H9 (cell line): ENCODE measurements at regions not wholly inside any gene's neighbourhood (a gene's known extent, or its start where the extent isn't known, plus 50 kb on each side); places are given as distances from the start of the nearest gene placed in this dataset.

Experiments
- DNase-seq: peaks from one replicate; pipeline ENCODE4 v3.0.0-alpha.2; 2017
- H2AFZ ChIP-seq: one replicate; pipeline ENCODE4 v1.6.1; 2013; ENCODE audit warnings: mild to moderate bottlenecking, low read length, control low read depth, moderate library complexity
- H2AK5ac ChIP-seq: 2 replicates; pipeline ENCODE4 v1.6.1; 2013; ENCODE audit warnings: low read length, control low read depth, mixed read lengths; ENCODE audit not compliant: insufficient read length
- H2BK120ac ChIP-seq: one replicate; pipeline ENCODE4 v1.6.1; 2013; ENCODE audit warnings: low read depth, mild to moderate bottlenecking, low read length, control low read depth, inconsistent platforms; ENCODE audit not compliant: poor library complexity, severe bottlenecking
- H2BK12ac ChIP-seq: 2 replicates; pipeline ENCODE4 v1.6.1; 2013; ENCODE audit warnings: low read length, control low read depth, mixed read lengths, low read depth; ENCODE audit not compliant: insufficient read length
- H2BK15ac ChIP-seq: 2 replicates; pipeline ENCODE4 v1.6.1; 2013; ENCODE audit warnings: low read depth, low read length, control low read depth
- H2BK20ac ChIP-seq: one replicate; pipeline ENCODE4 v1.6.1; 2013; ENCODE audit warnings: low read depth, mild to moderate bottlenecking, low read length, control low read depth, inconsistent platforms; ENCODE audit not compliant: poor library complexity, severe bottlenecking
- H2BK5ac ChIP-seq: 2 replicates; pipeline ENCODE4 v1.6.1; 2013; ENCODE audit warnings: low read length, control low read depth, mixed read lengths; ENCODE audit not compliant: insufficient read length
- H3K14ac ChIP-seq: 2 replicates; pipeline ENCODE4 v1.6.1; 2013; ENCODE audit warnings: low read length, control low read depth; ENCODE audit not compliant: insufficient read depth
- H3K18ac ChIP-seq: 2 replicates; pipeline ENCODE4 v1.6.1; 2013; ENCODE audit warnings: low read depth, mild to moderate bottlenecking, mixed read lengths, low read length, control low read depth; ENCODE audit not compliant: insufficient read length
- H3K23ac ChIP-seq: 2 replicates; pipeline ENCODE4 v1.6.1; 2013; ENCODE audit warnings: low read length, control low read depth, mixed read lengths, low read depth; ENCODE audit not compliant: insufficient read length
- H3K23me2 ChIP-seq: 2 replicates; pipeline ENCODE4 v1.6.1; 2013; ENCODE audit warnings: low read depth, mild to moderate bottlenecking, mixed read lengths, low read length, control low read depth; ENCODE audit not compliant: insufficient read length, poor library complexity, severe bottlenecking
- H3K27ac ChIP-seq: 2 replicates; pipeline ENCODE4 v1.5.1; 2013; ENCODE audit warnings: low read length, control low read depth, mixed read lengths, low read depth; ENCODE audit not compliant: insufficient read length
- H3K27me3 ChIP-seq: 2 replicates; pipeline ENCODE4 v1.6.1; 2013; ENCODE audit warnings: low read length, control low read depth, inconsistent platforms; ENCODE audit not compliant: insufficient read depth
- H3K4ac ChIP-seq: 2 replicates; pipeline ENCODE4 v1.6.1; 2013; ENCODE audit warnings: low read depth, mild to moderate bottlenecking, control low read depth, inconsistent platforms, low read length, moderate library complexity
- H3K4me1 ChIP-seq: 2 replicates; pipeline ENCODE4 v1.6.1; 2013; ENCODE audit warnings: low read length, control low read depth, inconsistent platforms; ENCODE audit not compliant: insufficient read depth
- H3K4me2 ChIP-seq: 2 replicates; pipeline ENCODE4 v1.6.1; 2013; ENCODE audit warnings: low read length, control low read depth, mixed read lengths; ENCODE audit not compliant: insufficient read length, insufficient read depth
- H3K56ac ChIP-seq: 2 replicates; pipeline ENCODE4 v1.6.1; 2013; ENCODE audit warnings: low read depth, mild to moderate bottlenecking, mixed read lengths, low read length, control low read depth; ENCODE audit not compliant: insufficient read length
- H3K79me1 ChIP-seq: 2 replicates; pipeline ENCODE4 v1.6.1; 2013; ENCODE audit warnings: low read depth, mild to moderate bottlenecking, moderate library complexity, low read length, control low read depth, inconsistent platforms; ENCODE audit not compliant: insufficient read depth, poor library complexity, severe bottlenecking
- H3K79me2 ChIP-seq: 2 replicates; pipeline ENCODE4 v1.6.1; 2013; ENCODE audit warnings: low read length, control low read depth, inconsistent platforms; ENCODE audit not compliant: insufficient read depth
- H3K9ac ChIP-seq: 2 replicates; pipeline ENCODE4 v1.6.1; 2013; ENCODE audit warnings: low read length, control low read depth, mixed read lengths; ENCODE audit not compliant: insufficient read length; ENCODE audit errors: extremely low read depth
- H3K9me3 ChIP-seq: one replicate; pipeline ENCODE4 v1.6.1; 2013; ENCODE audit warnings: low read depth, low read length, inconsistent platforms; ENCODE audit not compliant: control insufficient read depth
- H3T11ph ChIP-seq: one replicate; pipeline ENCODE4 v1.6.1; 2013; ENCODE audit warnings: mild to moderate bottlenecking, low read length, control low read depth, inconsistent platforms
- H4K20me1 ChIP-seq: one replicate; pipeline ENCODE4 v1.6.1; 2013; ENCODE audit not compliant: control insufficient read depth, insufficient read length, insufficient read depth
- H4K5ac ChIP-seq: 2 replicates; pipeline ENCODE4 v1.6.1; 2013; ENCODE audit warnings: low read depth, mild to moderate bottlenecking, mixed read lengths, low read length, control low read depth; ENCODE audit not compliant: insufficient read length
- H4K8ac ChIP-seq: replicated peaks from 2 replicates; pipeline ENCODE4 v1.6.1; 2013; ENCODE audit warnings: low read length, control low read depth, mixed read lengths, low read depth; ENCODE audit not compliant: insufficient read length
- H4K91ac ChIP-seq: 2 replicates; pipeline ENCODE4 v1.6.1; 2013; ENCODE audit warnings: low read depth, mild to moderate bottlenecking, moderate library complexity, mixed read lengths, low read length, control low read depth; ENCODE audit not compliant: insufficient read length
- H3K27ac Mint-ChIP-seq, 3 experiments: 2 replicates in 2 of 3; 3 replicates in 1 of 3; pipeline ENCODE4 v1.8.0; 2020 to 2021; ENCODE audit warnings: mixed read lengths in 3 of 3, mild to moderate bottlenecking in 1 of 3, moderate library complexity in 1 of 3
- H3K27me3 Mint-ChIP-seq: 2 replicates; pipeline ENCODE4 v1.8.0; 2021; ENCODE audit warnings: low read depth, mild to moderate bottlenecking, moderate library complexity, mixed read lengths
- H3K36me3 Mint-ChIP-seq, 3 experiments: 2 replicates in 2 of 3; 3 replicates in 1 of 3; pipeline ENCODE4 v1.8.0; 2020 to 2021; ENCODE audit warnings: low read depth in 3 of 3, mixed read lengths in 3 of 3; ENCODE audit not compliant: insufficient read depth in 1 of 3
- H3K4me1 Mint-ChIP-seq, 2 experiments: 2 replicates each; pipeline ENCODE4 v1.8.0; 2020; ENCODE audit warnings: mixed read lengths in 2 of 2
- H3K4me3 Mint-ChIP-seq, 2 experiments: 2 replicates in 1 of 2; 3 replicates in 1 of 2; pipeline ENCODE4 v1.8.0; 2020 to 2021; ENCODE audit warnings: mild to moderate bottlenecking in 2 of 2, mixed read lengths in 2 of 2, moderate library complexity in 1 of 2
- H3K9me3 Mint-ChIP-seq, 2 experiments: 2 replicates in 1 of 2; 3 replicates in 1 of 2; pipeline ENCODE4 v1.8.0; 2020; ENCODE audit warnings: mild to moderate bottlenecking in 2 of 2, mixed read lengths in 2 of 2, moderate library complexity in 1 of 2
- CTCF ChIP-seq: fragments of 200-600 bp; sonication (generic); conservative IDR thresholded peaks from 3 replicates; pipeline ENCODE4 v1.8.0; 2021; ENCODE audit warnings: antibody characterized with exemption, mild to moderate bottlenecking
- WGBS: extraction: QIAGEN DNeasy Blood & Tissue Kit; methylation state at CpG from one replicate; pipeline ENCODE4 v1.1.7; 2013; ENCODE audit warnings: missing lambda C conversion rate, low lambda C conversion rate, mixed read lengths; ENCODE audit not compliant: insufficient read length; ENCODE audit errors: extremely low coverage; 5-methylcytosine and 5-hydroxymethylcytosine counted together

DNA sequence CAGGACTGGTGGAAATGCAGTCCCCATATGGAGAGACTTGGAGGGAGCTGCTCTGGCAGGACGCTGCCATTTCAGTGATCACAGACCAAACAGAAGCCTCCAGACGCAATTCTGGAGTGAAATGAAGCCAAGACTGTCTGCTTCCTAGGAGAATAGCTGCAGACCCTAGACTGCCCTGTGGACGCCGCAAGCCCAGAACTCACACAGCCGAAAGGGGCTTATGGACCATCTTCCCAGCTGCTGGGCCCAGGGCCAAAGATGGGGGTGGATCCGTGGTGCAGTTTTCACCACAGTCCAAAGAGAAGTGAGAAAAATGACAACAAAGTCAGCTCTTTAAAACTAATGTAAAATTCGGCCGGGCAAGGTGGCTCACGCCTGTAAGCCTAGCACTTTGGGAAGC is 165.7 kb downstream of the CBLN1 start:
- Histone ChIP-seq H2BK20ac (no peak overlapping the region), H3K9ac (no peak overlapping the region), H3K56ac (no peak overlapping the region), H3K4me1 (no peaks in the 10 kb centered on the region), H2AK5ac (no peak overlapping the region), H4K5ac (no peak overlapping the region), H3K4ac (no peak overlapping the region), H3K27ac (no peak overlapping the region), H4K91ac (no peak overlapping the region), H2AFZ (no peak overlapping the region), H3K18ac (no peak overlapping the region), H2BK120ac (no peak overlapping the region), H3K23me2 (no peaks in the 10 kb centered on the region), H3K23ac (no peak overlapping the region), H3K27me3 (no peaks in the 10 kb centered on the region), H3K79me2 (no peaks in the 10 kb centered on the region), H3T11ph (no peak overlapping the region), H3K14ac (no peak overlapping the region), H2BK15ac (no peak overlapping the region), H3K9me3 (no peaks in the 10 kb centered on the region), H3K4me2 (no peak overlapping the region), H4K20me1 (no peaks in the 10 kb centered on the region), H3K79me1 (no peaks in the 10 kb centered on the region), H2BK5ac (no peak overlapping the region), H2BK12ac (no peak overlapping the region), H4K8ac (no peak overlapping the region)
- peaks cover 14% of the 10 kb centered on the region for H3K27me3 Mint-ChIP-seq
- H3K36me3 Mint-ChIP-seq = no peaks in the 10 kb centered on the region
- no CpG with 5 or more reads among the region's 9 CpGs for WGBS
- H3K4me3 Mint-ChIP-seq = no peak overlapping the region
- peaks cover 14 to 18% of the 10 kb centered on the region in 2 experiments for H3K4me1 Mint-ChIP-seq
- H3K9me3 Mint-ChIP-seq = no peaks in the 10 kb centered on the region
- no peak overlapping the region for H3K27ac Mint-ChIP-seq
- no peak for DNase-seq
- no peak for TF ChIP-seq CTCF
